Neural cell (in vitro differentiated cells): ENCODE measurements at regions not wholly inside any gene's neighbourhood (a gene's known extent, or its start where the extent isn't known, plus 50 kb on each side); places are given as distances from the start of the nearest gene placed in this dataset.

Source experiments
- EP300 ChIP-seq: fragments of 450-650 bp; conservative IDR thresholded peaks from 2 replicates; pipeline ENCODE4 v1.6.1; 2014; ENCODE audit warnings: antibody characterized with exemption, mild to moderate bottlenecking, moderate library complexity; ENCODE audit not compliant: poor library complexity, severe bottlenecking
- MXI1 ChIP-seq: fragments of 450-650 bp; conservative IDR thresholded peaks from 2 replicates; pipeline ENCODE4 v1.6.1; 2014; ENCODE audit warnings: antibody characterized with exemption, mild to moderate bottlenecking; ENCODE audit not compliant: poor library complexity, severe bottlenecking
- POLR2AphosphoS5 ChIP-seq: IDR thresholded peaks from 2 replicates; pipeline ENCODE4 v1.6.1; 2012
- RAD21 ChIP-seq: fragments of 450-650 bp; conservative IDR thresholded peaks from 2 replicates; pipeline ENCODE4 v1.6.1; 2014; ENCODE audit warnings: antibody characterized with exemption, mild to moderate bottlenecking, moderate library complexity
- SMC3 ChIP-seq: fragments of 450-650 bp; conservative IDR thresholded peaks from 2 replicates; pipeline ENCODE4 v1.6.1; 2014; ENCODE audit warnings: antibody characterized with exemption, mild to moderate bottlenecking, moderate library complexity; ENCODE audit not compliant: poor library complexity
- TAF1 ChIP-seq: IDR thresholded peaks from 2 replicates; pipeline ENCODE4 v1.6.1; 2012; ENCODE audit warnings: low read depth
- TF ChIP-seq, protein P1 (sequence below): fragments of 450-650 bp; IDR thresholded peaks from 2 replicates; pipeline ENCODE4 v1.5.1; 2014; ENCODE audit warnings: antibody characterized with exemption, mild to moderate bottlenecking, moderate library complexity; ENCODE audit not compliant: poor library complexity, severe bottlenecking
- TF ChIP-seq, protein P2 (sequence below): IDR thresholded peaks from 2 replicates; pipeline ENCODE4 v1.6.1; 2012; ENCODE audit warnings: borderline replicate concordance

GRCh38 chr12:65728848-65729793 lies 95.2 kb upstream of the HMGA2 start:
- TF ChIP-seq SMC3 = no peak
- no peak for TF ChIP-seq EP300
- TF ChIP-seq, protein P1, sequence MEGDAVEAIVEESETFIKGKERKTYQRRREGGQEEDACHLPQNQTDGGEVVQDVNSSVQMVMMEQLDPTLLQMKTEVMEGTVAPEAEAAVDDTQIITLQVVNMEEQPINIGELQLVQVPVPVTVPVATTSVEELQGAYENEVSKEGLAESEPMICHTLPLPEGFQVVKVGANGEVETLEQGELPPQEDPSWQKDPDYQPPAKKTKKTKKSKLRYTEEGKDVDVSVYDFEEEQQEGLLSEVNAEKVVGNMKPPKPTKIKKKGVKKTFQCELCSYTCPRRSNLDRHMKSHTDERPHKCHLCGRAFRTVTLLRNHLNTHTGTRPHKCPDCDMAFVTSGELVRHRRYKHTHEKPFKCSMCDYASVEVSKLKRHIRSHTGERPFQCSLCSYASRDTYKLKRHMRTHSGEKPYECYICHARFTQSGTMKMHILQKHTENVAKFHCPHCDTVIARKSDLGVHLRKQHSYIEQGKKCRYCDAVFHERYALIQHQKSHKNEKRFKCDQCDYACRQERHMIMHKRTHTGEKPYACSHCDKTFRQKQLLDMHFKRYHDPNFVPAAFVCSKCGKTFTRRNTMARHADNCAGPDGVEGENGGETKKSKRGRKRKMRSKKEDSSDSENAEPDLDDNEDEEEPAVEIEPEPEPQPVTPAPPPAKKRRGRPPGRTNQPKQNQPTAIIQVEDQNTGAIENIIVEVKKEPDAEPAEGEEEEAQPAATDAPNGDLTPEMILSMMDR = no peak
- TF ChIP-seq TAF1 = no peak
- no peak for TF ChIP-seq MXI1
- no peak for TF ChIP-seq RAD21
- TF ChIP-seq, protein P2, sequence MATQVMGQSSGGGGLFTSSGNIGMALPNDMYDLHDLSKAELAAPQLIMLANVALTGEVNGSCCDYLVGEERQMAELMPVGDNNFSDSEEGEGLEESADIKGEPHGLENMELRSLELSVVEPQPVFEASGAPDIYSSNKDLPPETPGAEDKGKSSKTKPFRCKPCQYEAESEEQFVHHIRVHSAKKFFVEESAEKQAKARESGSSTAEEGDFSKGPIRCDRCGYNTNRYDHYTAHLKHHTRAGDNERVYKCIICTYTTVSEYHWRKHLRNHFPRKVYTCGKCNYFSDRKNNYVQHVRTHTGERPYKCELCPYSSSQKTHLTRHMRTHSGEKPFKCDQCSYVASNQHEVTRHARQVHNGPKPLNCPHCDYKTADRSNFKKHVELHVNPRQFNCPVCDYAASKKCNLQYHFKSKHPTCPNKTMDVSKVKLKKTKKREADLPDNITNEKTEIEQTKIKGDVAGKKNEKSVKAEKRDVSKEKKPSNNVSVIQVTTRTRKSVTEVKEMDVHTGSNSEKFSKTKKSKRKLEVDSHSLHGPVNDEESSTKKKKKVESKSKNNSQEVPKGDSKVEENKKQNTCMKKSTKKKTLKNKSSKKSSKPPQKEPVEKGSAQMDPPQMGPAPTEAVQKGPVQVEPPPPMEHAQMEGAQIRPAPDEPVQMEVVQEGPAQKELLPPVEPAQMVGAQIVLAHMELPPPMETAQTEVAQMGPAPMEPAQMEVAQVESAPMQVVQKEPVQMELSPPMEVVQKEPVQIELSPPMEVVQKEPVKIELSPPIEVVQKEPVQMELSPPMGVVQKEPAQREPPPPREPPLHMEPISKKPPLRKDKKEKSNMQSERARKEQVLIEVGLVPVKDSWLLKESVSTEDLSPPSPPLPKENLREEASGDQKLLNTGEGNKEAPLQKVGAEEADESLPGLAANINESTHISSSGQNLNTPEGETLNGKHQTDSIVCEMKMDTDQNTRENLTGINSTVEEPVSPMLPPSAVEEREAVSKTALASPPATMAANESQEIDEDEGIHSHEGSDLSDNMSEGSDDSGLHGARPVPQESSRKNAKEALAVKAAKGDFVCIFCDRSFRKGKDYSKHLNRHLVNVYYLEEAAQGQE = no peak
- no peak for TF ChIP-seq POLR2AphosphoS5
